Fibroblast of mammary gland (primary cell): ENCODE measurements at regions not wholly inside any gene's neighbourhood (a gene's known extent, or its start where the extent isn't known, plus 50 kb on each side); places are given as distances from the start of the nearest gene placed in this dataset.

Experiments
- DNase-seq: peaks from one replicate; pipeline ENCODE4 v3.0.0-alpha.2; 2010; ENCODE audit warnings: low read depth
- H3K4me3 ChIP-seq: 2 replicates; pipeline ENCODE4 v1.5.1; 2011; ENCODE audit warnings: low read depth, mild to moderate bottlenecking, low read length, moderate library complexity; ENCODE audit not compliant: control insufficient read depth
- TF ChIP-seq, protein P1 (sequence below): conservative IDR thresholded peaks from 2 replicates; pipeline ENCODE4 v1.5.1; 2011; ENCODE audit warnings: low read depth, low read length, inconsistent platforms; ENCODE audit not compliant: control insufficient read depth, insufficient read depth

GRCh38 chr2:133856678-133857077 is 288.4 kb upstream of the NCKAP5 start:
- no peak for DNase-seq
- no peak overlapping the region for H3K4me3 ChIP-seq
- TF ChIP-seq, protein P1, sequence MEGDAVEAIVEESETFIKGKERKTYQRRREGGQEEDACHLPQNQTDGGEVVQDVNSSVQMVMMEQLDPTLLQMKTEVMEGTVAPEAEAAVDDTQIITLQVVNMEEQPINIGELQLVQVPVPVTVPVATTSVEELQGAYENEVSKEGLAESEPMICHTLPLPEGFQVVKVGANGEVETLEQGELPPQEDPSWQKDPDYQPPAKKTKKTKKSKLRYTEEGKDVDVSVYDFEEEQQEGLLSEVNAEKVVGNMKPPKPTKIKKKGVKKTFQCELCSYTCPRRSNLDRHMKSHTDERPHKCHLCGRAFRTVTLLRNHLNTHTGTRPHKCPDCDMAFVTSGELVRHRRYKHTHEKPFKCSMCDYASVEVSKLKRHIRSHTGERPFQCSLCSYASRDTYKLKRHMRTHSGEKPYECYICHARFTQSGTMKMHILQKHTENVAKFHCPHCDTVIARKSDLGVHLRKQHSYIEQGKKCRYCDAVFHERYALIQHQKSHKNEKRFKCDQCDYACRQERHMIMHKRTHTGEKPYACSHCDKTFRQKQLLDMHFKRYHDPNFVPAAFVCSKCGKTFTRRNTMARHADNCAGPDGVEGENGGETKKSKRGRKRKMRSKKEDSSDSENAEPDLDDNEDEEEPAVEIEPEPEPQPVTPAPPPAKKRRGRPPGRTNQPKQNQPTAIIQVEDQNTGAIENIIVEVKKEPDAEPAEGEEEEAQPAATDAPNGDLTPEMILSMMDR = no peak

- no peak for DNase-seq
- TF ChIP-seq, protein P1 = no peak
- no peak overlapping the region for H3K4me3 ChIP-seq
These were observed 291.3 kb upstream of the NCKAP5 start for GRCh38 chr2:133859578-133859977.

GRCh38 chr2:133862400-133862977 is 294.2 kb upstream of the NCKAP5 start:
- TF ChIP-seq, protein P1 = no peak

DNA sequence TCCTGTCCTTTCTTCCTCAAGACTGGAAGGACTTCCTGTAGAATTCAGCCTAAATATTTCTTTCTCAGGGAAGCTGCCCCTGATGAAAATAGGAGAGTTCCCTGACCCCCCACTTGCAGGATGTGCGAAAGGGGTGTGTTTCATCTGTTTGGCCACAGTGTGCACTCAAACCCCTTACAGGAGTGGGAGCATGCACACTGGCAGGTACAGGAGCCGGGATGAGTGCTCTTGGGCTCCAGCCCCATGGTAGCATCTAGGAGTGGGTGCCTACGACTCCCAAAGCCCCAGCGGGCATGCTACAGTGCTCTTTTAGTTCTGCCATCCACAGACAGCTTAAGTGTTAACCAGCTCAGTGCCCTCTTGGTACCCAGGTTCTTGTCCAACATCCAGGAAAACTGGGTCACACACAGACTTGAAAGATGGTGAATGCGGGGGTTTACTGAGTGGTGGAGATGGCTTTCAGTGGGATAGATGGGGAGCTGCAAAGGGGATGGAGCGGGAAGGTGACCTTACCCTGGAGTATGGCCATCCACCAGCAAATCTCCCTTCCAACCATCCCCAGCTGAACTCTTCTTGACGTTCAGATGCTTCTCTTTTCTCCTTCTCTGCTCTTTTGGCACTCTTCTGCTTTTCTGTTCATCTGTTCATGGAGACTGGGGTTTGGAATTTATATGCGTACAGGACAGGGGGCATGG is 295.0 kb upstream of the NCKAP5 start:
- H3K4me3 ChIP-seq = no peak overlapping the region
- TF ChIP-seq, protein P1 = no peak
- DNase-seq = no peak

More at GRCh38 chr2:133862400-133862977, 294.2 kb upstream of the NCKAP5 start:
- DNase-seq = no peak
- no peak overlapping the region for H3K4me3 ChIP-seq

DNA sequence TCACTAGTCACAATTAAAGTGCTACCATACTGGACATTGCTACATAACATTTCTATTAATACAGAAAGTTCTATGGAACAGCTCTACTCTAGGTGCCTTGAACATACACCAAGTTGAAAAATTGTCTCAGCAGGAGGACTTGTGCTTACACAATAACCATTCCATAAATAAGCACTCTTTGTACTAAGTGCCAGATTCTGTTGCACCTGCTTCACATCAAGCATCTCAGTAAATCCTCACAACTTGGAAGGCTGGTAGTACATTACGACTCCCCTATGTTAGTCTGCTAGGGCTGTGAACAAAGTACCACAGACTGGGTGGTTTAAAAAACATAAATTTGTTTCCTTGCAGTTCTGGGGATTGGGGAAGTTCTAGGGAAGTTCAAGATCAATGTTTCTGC is 296.9 kb upstream of the NCKAP5 start:
- H3K4me3 ChIP-seq = no peak overlapping the region
- no peak for DNase-seq
- TF ChIP-seq, protein P1 = no peak

DNA sequence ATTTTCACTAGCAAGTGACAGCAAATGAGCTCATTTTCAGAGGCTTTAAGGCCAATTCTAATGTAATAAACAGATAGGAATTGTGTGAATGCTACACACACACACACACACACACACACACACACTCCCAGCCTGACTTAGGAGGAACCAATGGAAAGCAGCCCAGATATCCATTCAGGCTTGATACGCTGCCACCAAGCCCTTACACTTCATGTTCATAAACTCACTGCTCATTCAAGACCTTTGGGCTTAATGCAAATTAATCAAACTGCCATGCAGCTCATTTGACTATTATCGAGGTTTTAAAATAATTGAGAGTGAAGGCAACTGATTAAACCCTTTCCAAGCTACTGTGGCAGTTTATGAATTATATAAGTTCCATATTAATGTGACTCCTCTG is 298.9 kb upstream of the NCKAP5 start:
- TF ChIP-seq, protein P1 = no peak
- no peak overlapping the region for H3K4me3 ChIP-seq
- no peak for DNase-seq
